HG03159 (cell line): ENCODE measurements at regions not wholly inside any gene's neighbourhood (a gene's known extent, or its start where the extent isn't known, plus 50 kb on each side); places are given as distances from the start of the nearest gene placed in this dataset.

Experiments
- ATAC-seq: cut with Tn5 transposase; IDR thresholded peaks from one replicate; pipeline ENCODE4 v1.9.1; 2021; ENCODE audit warnings: mild to moderate bottlenecking, moderate library complexity; ENCODE audit not compliant: unreplicated experiment

DNA sequence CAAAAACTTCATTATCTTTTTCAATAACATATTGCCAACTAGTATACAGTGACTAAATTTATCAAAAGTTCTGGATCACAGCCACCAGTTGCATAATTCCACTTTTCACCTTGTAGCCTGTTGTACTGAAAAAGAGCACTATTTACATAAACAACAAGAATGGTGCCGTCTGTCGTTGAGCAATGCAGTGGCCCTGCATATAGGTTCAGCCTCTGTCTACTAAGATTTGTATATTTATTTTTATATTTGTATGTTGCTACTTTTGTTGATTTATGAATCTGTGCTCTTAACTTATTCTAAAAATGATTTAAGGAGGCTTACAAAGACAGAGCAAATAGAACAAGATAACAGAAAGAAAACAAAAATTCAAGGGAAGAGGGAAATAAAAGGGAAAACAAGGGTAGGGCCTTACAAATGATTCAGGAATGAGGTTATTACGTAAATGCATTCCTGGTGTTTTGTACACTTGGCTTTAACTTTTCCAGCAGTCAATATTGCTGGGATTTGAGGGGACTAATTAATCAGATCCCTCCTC is 257.6 kb upstream of the STT3B start:
- ATAC-seq: no peak

DNA sequence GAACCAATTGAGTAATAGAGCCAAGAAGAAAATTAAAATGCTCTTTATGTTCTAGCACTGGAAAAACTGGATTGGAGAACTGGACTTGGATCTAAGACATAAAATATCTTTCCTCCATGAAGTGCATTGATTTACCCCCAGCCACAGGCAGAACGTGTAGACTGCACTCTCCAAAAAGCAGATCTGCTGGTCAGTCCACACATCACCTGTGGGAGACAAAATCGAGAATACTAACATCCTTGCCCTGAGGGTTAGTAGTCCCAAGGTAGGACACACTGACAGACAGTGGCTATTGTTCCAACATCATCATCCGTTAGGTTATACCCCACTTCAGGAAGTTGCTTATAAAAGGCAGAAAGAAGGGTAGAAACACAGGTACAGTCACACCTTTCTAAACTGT is 257.1 kb upstream of the STT3B start:
- ATAC-seq: no peak

DNA sequence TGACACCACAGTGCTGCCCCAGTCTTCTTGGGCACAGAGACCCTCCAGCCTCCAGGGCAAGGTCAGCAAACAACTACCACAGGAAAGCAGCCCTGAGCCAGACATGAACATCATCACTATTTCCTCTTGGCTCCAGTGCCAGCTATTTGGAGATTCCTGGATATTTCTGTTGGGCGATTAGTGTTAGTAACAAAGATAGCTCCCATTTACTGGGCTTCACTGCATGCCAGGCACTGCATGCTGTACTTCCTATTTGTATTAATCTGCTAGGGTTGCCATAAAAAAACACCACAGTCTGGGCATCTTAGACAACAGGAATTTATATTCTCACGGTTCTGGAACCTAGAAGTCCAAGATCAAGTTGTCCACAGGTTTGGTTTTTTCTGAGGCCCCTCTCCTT is 255.1 kb upstream of the STT3B start:
- no peak for ATAC-seq

DNA sequence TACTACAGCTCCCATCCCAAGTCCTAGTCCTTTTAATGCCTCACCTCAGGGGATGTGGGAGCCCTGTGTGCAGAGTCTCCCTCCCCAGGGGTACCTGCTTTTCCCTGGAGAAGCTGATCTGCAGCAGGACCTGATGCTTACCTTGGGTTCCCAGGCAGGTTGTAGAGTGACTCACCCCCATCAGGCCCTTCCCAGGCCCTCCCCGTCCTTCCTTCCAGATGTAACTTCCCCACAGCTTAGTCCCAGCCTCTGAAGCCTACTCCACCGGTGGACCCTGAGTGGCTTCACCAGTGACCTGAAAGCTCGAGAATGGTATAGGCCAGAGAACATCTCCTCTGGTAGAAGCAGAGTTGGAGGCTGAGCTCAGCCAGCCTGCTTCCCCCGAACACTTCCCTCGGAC is 254.2 kb upstream of the STT3B start:
- no peak for ATAC-seq

DNA sequence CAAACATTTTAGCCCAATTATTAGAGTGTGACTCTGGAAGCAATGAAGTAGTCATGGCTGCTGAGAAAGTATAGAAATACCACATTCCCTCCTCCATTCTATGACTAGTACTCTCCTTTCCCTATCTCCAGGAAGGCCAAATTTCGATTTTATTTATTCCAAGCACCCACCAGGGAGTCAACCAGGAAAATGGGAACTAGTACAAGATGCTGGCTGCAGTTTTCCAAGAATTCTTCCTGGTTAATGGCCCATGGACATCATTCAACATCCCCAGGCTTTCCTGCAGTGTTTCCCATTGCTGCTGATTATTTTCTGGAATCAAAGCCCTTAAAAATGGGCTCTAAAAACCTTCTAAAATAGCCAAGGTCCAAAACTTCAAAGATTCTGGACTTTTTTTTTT is 247.9 kb upstream of the STT3B start:
- ATAC-seq: no peak

DNA sequence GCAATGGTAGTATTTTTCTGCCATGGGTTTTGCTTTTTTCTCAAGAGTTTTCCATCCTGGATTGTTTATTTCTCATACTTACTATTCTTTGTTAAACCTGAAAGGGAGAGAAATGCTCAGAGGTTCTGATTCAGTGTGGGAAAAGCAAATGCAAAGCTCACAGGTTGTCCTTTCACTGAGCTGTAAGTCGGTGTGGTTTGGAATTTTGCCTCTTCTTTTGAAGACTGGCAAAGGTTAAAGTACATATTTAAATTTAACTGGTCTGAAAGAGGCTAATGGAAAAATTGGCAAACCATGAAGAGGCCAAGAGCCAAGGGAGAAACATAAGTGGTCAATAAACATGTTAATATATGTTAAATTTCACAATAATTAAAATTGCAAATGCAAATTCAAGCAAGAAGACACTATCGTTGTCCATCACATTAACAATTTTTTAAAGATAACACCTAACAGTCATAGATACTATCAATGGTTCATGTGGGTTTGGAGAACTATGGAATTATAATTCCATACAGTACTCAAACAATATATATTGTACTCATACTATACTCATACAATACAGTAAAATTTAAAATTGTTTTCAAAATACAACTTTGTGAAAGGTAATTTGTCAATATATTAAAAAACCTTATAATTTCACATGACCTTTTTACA is 246.8 kb upstream of the STT3B start:
- no peak for ATAC-seq

DNA sequence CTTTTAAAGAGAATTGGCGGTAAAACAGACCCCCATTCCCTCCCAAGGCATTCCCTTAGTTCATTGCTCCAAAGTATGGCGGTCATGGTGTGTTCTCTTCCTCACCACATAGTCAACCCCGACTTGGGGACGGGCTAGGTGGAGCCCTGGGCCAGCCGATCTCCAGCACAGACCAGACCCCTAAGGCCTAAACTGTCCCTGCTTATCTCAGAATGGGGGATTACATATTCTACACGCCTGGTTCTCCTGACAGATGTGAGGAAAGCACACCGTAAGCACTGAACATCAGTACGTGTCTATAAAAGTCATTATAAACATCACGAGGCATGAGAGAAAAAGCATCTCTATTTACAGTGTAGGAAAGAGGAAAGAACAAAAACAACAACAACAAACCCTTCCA is 244.5 kb upstream of the STT3B start:
- no peak for ATAC-seq

DNA sequence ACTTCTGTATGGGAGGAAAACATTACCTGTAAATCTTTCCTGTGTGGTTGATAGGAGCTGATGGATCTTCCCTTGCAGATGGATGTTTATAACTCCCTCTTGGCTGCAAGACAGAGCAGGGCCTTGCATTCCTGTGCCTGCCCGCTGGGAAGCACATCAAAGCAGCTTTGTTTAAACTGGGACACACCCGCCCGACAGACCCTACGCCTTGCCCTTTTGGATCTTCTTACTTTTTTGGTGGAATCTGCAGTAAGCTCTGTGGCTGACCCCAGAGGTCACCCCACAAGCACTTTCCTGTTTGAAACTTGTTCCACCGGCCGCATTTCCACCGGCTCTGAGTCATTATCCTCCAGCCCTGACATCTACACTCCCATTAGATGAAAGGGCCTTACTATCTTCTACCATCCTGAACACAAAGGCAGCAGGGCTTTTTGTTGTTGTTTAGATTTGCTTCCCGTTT is 244.1 kb upstream of the STT3B start:
- no peak for ATAC-seq

DNA sequence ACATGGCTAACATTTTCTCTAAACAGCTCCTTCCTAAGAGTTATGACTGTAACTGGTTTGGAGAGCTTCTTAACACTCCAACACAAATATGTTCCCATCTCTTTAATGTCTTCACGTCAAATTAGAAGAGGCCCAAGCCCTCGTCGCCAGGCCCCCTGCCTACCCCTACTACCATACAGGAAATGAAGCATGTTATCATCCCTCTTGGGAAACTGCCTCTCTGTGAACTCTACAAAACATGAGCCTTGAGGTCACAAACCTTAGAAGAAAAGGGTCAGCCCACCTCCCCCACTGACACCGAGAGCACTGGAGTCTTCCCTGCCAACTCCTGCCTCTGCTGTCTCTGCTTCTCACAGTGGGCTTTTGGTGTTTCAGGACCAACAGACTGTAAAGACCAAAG is 243.1 kb upstream of the STT3B start:
- no peak for ATAC-seq

DNA sequence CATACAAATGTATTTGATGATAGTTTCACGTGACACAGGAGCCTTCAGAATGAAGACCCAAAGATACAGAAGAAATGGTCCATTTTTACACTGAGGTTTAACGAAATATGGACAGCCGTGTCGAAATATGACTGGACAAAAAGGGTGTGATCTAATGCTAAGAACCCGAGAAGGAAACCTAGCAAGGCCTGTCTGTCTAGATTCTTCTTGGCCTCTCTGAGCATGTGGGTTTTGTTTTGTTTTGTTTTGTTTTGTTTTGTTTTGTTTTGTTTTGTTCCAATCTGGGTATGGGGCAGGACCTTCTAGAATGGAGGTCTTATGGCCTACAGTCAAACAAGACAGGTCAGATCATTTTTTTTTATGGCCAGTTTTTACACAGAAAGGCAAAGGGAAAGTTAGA is 242.7 kb upstream of the STT3B start:
- ATAC-seq: no peak

DNA sequence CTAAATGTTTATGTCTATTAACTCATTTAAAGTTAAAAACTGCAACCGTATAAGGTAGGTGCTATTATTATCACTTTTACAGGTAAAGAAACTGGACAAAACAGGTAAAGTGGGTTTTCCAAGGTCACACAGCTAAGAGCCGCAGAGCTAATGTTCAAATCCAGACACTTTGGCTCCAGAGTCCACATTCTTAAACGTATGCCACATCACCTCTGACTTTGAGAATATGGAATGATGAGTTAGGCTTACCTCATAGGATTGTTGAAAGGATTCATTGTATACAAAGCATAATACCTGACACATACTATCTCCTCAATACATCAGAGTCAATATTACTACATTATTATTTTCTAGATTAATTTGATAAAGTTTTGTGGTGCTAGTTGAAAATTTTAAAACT is 240.9 kb upstream of the STT3B start:
- ATAC-seq: no peak

DNA sequence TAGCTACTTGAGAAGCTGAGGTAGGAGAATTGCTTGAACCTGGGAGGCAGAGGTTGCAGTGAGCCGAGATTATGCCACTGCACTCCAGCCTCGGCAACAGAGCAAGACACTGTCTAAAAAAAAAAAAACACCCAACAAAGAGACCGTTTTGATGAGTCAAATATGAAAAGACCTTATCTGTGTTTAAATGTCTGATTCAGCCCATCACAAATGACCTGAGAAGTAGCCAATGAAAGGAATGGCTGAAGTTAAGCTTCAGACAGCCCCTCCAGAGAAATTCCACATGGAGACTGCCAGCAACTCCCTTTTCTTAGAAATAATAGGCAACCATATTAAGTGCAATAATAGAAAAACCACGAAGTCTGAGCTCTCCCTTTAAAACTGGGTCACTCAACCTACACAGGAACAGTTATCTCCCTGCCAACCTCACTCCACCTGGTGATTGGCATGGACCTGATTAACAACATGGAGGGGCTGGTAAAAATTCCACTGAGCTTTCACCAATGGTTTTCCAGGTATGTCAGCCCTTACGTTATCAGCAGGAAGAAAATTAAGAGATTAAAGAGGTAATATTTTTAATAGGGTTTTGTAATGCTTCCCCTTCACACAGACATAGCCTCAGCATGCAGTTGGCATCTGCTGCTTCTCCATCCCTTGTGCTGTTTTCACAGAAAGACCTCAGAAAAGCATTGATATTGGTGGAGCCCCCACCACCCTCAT is 238.1 kb upstream of the STT3B start:
- ATAC-seq: no peak

DNA sequence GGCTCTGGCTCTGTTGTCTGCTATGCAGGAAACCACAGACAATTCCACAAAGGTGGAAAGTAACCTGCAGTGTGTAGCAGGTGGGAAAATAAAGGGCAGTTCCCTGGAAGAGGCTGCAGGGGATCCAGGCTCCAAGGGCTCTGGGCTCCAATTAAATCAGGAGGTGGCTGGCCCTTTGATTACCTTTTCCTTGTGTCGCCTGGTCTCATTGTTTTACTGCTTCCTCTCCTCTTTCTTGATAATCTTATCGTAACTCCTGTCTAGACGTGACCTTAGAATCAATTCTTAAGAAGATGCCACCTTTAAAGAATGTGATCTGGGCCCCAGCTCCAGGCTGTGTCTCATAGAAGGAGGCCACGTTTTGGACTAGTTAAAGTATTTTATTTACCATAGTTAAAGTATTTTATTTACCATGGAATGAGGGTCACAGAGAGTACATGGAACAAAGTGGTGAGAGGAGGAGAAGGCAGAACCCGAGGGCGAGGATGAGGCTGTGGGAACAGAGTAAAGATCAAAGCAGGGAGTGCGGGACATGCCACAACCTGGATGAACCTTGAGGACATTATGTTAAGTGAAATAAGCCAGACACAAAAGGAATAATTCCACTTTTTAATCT is 237.5 kb upstream of the STT3B start:
- no peak for ATAC-seq

DNA sequence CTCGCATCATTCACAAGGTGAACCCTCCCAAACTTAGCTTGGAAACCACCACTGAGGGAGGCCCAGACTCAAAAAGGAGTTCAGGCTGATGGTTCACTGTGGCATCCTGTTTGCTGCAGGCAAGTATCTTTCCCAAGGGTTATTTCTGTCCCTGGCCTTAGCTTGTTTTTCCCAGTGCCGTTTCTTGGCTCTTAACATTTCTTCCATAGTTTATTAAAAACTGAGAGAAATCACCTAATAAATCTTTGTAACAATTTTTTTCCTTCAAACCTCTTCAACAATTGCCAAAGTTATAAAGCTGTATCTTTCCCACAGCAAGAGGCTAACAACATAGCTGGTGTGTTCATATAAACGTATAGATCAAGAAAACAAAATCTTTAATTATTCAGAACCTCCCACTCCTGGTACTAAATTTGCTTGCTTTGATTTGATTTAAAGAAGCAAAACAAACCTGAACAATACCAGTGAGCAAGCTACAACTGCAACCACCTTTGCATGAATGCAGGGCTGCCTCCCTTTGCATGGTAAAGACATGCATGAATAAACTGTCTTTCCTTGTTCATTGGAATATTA is 234.9 kb upstream of the STT3B start:
- no peak for ATAC-seq

DNA sequence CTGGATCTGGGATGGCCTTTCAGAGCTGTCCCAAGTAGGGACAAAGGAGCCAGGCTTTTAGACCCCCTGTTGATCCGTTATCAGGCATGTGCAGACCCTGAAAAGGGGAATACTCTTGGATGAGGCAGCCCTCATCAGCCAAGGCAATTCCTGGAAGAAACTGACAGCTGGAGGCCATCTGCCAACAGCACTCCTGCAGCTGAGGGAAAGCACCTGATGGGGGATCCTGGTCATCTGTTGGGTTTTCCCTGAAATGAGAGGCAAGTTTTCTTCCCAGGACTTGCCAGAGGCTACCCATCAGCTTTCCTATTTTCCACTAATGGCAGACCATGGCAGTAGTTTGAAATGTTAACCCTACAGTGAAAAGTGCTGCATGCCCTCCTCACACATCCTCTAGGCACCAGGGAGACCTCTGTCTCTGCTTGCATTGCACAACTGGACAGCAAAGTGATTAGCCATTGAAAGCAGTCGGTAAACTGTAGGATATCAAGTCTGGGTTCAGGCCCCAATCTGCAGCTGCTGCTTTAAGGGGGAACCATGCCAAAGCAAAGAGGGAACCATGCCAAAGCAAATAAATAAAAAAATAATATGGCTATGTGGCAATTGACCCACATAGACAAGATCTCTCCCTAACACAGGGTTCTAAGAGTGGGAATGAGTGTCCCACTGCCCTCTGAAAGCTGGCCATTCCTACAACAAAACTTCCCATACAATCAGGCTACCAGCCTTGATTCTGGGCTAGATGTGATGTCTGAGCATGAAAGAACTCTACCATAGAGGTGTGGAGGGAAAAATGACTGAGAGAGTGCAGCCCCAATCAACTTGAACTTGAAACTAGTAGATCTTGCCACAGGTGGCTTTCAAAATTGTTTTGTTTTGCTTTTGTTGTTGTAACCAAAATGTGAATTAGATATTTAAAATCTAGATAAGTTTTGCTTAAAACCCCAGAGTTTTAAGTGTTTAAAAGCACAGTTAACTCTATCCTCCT is 232.0 kb upstream of the STT3B start:
- ATAC-seq: no peak

DNA sequence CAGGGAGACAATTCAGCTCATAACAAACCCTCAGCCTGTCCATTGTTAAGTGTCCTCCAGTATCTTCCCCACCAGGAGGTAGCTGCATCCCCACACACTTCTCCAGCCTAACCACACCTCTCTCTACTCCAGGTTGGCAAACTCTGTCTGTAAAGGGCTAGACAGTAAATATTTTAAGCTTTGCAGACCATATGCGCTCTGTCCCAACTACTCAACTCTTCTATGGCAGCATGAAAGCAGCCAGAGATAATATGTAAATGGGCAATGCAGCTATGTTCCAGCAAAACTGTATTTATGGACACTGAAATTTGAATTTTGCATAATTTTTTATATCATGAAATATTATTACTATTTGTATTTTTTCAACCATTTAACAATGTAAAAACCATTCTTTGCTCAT is 230.4 kb upstream of the STT3B start:
- ATAC-seq: no peak

DNA sequence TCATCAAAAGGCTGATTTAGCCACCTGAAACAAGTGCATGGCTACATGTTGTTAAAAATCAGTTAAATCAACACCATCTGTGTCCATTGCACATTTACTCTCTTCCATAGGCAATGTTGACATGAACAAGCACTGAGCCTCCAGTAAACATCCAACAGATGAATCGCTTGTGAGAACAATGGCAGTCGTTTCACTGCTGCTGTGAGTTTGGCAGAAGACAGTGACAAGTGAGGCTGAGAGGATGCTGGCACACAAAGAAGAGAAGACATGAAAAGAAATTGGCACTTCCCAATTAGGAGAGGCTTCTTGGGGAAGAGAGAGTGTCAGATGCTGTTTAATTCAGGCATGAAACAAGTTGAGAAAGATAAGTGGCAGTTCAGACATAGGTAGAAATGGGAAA is 227.4 kb upstream of the STT3B start:
- no peak for ATAC-seq

DNA sequence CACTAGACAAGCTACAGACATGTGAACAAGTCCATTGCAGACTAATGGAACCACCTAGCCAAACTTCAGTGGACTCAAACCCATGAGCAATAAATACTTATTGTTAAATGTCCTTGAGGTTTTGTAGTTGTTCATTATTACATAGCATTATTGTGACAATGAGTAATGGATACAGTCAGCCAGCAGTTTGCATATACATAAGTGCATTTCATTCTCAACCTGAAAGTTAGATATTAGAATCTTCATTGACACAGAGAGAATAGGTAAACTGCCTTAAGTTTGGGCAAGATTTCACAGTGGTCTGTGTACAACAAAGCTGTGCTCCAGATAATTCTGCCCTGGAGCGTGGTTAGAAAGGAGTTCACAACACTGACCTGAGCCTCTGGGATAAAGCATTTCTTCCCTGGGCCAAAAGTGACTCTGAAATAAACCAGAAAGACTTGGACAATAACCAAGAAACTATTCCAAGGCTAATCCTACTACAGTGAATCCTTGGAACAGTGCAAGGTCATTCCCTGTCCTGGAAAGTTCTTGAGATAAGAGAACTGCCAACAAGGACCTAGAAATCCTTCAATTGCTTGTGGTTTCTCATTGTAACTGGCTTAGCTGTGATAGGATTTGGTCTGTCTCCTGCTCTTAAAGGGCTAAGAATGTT is 225.5 kb upstream of the STT3B start:
- no peak for ATAC-seq

DNA sequence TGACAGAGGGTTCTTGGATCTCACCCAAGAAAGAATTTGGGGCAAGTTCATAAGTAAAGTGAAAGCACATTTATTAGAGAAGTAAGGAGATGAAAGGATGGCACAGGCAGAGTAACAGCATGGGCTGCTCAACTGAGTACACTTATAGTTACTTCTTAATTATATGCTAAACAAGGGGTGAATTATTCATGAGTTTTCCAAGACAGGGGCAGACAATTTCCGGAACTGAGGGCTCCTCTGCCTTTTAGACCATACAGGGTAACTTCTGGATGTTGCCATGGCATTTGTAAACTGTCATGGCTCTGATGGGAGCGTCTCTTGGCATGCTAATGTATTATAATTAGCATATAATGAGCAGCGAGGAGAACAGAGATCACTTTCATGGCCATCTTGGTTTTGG is 221.2 kb upstream of the STT3B start:
- ATAC-seq: no peak

DNA sequence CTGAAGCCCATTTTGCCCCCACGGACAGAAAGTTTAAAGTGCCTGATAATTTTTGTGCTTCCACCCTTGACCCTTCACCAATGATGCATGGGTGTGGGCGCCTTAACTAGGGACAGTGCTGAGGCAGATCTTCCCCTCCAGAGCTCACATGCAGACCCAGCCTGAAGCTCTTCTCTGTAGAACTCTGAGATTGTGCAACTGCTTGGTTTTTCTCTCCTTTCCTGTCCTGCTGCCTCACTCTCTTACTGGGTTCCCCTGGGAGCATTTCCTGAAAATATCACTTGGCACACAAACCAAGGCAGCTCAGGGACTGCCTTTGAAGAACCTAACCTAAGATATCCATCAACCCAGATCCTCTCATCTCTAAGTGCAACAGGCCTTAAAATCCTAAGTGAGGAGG is 220.3 kb upstream of the STT3B start:
- ATAC-seq: no peak
